Stomach (tissue), 4 donors: ENCODE measurements at regions not wholly inside any gene's neighbourhood (a gene's known extent, or its start where the extent isn't known, plus 50 kb on each side); places are given as distances from the start of the nearest gene placed in this dataset.

ENCODE experiments used
- EP300 ChIP-seq: sonication (generic); formaldehyde crosslinking; IDR thresholded peaks from one replicate; pipeline ENCODE4 v1.6.1; 2017; ENCODE audit warnings: antibody characterized with exemption
- TF ChIP-seq, protein P1 (sequence below), 7 experiments: fragments of 450-650 bp in 4 of 7; fragments of 200-600 bp in 3 of 7; sonication (generic) in 3 of 7; IDR thresholded peaks; one replicate each; pipeline ENCODE4 v1.5.1; 2016 to 2019; ENCODE audit warnings: antibody characterized with exemption in 7 of 7, control low read depth in 2 of 7, mild to moderate bottlenecking in 1 of 7

GRCh38 chr2:144989579-144990270, 469.8 kb upstream of the ZEB2 start:
- TF ChIP-seq, protein P1, sequence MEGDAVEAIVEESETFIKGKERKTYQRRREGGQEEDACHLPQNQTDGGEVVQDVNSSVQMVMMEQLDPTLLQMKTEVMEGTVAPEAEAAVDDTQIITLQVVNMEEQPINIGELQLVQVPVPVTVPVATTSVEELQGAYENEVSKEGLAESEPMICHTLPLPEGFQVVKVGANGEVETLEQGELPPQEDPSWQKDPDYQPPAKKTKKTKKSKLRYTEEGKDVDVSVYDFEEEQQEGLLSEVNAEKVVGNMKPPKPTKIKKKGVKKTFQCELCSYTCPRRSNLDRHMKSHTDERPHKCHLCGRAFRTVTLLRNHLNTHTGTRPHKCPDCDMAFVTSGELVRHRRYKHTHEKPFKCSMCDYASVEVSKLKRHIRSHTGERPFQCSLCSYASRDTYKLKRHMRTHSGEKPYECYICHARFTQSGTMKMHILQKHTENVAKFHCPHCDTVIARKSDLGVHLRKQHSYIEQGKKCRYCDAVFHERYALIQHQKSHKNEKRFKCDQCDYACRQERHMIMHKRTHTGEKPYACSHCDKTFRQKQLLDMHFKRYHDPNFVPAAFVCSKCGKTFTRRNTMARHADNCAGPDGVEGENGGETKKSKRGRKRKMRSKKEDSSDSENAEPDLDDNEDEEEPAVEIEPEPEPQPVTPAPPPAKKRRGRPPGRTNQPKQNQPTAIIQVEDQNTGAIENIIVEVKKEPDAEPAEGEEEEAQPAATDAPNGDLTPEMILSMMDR (IDR thresholded peaks at IDR 0.05): no peak
- TF ChIP-seq EP300: no peak
